Activated CD4-positive, alpha-beta T cell treated with anti-CD3 and anti-CD28 coated beads, Interleukin-2, amount 10 ng/mL, durations not matched to agents 24 days and 14 days (primary cell): ENCODE measurements at regions not wholly inside any gene's neighbourhood (a gene's known extent, or its start where the extent isn't known, plus 50 kb on each side); places are given as distances from the start of the nearest gene placed in this dataset.

ENCODE experiments used
- DNase-seq: peaks from one replicate; pipeline ENCODE4 v3.0.0; 2022
- H3K27ac Mint-ChIP-seq: one replicate; pipeline ENCODE4 v1.8.0; 2022; ENCODE audit warnings: mild to moderate bottlenecking, mixed read lengths
- H3K27me3 Mint-ChIP-seq: one replicate; pipeline ENCODE4 v1.8.0; 2022; ENCODE audit warnings: mixed read lengths
- H3K36me3 Mint-ChIP-seq: one replicate; pipeline ENCODE4 v1.8.0; 2022; ENCODE audit warnings: low read depth, mild to moderate bottlenecking, mixed read lengths
- H3K4me1 Mint-ChIP-seq: one replicate; pipeline ENCODE4 v1.8.0; 2021; ENCODE audit warnings: mixed read lengths
- H3K4me3 Mint-ChIP-seq: one replicate; pipeline ENCODE4 v1.8.0; 2022; ENCODE audit warnings: mild to moderate bottlenecking, moderate library complexity, mixed read lengths
- H3K9me3 Mint-ChIP-seq: one replicate; pipeline ENCODE4 v1.8.0; 2021; ENCODE audit warnings: mixed read lengths
- intact Hi-C: fragments of 100-400 bp; cut with micrococcal nuclease; formaldehyde crosslinking; loops from one replicate; pipeline ENCODE4 v1.15.1; 2023

DNA sequence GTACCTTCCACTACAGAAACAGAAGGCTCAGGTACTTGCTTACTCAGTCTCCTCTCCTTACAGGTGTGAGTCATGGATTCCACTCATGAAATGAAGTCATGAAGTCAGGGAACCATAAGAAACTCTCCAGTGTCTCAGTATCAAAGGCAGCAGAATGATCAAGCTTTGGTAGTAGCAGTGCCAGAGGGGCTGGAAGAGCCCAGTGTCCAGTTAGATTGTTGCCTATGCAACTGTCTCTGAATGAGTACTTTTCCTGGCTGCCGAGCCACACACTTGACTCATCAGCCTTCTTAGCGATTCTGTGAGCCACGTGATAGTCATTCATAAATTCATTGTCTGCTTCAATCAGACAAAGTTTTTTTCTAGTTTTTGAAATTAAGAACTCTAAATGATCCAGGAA, 52.2 kb upstream of the DTNBP1 start:
- intact Hi-C loops, result loop anchor here (1.0 to 2.0 kb wide), 2 partner anchors 18 to 61 kb away; no protein-coding TSS in a partner anchor
- Mint-ChIP-seq H3K4me3 (no peak overlapping the region), H3K9me3 (peaks cover 6% of the 10 kb centered on the region), H3K27ac (peak overlapping the region; percentile 75), H3K36me3 (no peaks in the 10 kb centered on the region), H3K27me3 (no peaks in the 10 kb centered on the region), H3K4me1 (peaks cover 9% of the 10 kb centered on the region)
- DNase-seq, result no peak

DNA sequence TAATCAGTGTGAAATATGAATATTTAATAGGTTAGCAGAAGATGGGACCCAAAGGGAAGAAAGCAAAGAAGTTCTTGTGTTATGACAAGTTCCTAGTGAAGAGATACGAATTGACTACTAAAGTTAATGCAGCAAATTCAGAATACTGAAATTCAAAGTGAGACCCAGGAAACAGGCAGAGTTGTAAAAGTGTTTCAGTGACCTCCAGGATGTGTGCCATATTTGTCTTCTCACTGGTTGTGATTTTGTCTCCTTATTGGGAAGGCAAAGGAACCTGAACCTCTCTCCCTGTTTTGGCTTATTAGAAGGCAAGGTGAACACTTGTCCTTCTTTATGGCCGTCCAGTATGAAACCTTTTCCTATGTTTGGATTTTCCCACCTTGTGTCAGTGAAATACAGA, 51.8 kb upstream of the DTNBP1 start:
- H3K36me3 Mint-ChIP-seq, result no peaks in the 10 kb centered on the region
- intact Hi-C loops, result loop anchor here (1.0 to 2.0 kb wide), 2 partner anchors 18 to 62 kb away; no protein-coding TSS in a partner anchor
- H3K27me3 Mint-ChIP-seq, result no peaks in the 10 kb centered on the region
- no peak for DNase-seq
- H3K4me1 Mint-ChIP-seq, result peaks cover 9% of the 10 kb centered on the region
- peak overlapping the region; percentile 75 for H3K27ac Mint-ChIP-seq
- no peak overlapping the region for H3K4me3 Mint-ChIP-seq
- H3K9me3 Mint-ChIP-seq, result peaks cover 6% of the 10 kb centered on the region

DNA sequence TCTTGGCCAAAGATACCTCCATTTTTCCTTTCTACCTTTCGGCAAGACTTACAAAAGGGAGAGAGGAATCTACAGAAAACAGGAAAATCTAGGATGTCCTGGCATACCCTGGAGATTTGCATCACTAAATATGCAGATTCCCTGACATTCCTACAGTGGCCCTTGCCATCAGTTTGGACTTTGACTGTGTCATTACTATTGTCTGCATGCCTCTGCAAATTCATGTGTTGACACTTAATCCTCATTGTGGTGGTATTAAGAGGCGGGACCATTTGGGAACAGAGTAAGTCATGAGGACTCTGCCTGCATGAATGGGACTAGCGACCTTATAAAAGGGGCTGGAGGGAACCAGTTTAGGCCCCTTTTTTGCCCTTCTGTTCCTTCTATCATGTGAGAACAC, 50.5 kb upstream of the DTNBP1 start:
- Mint-ChIP-seq H3K4me1 (peaks cover 9% of the 10 kb centered on the region), H3K27me3 (no peaks in the 10 kb centered on the region), H3K36me3 (no peaks in the 10 kb centered on the region), H3K27ac (no peak overlapping the region), H3K9me3 (peaks cover 6% of the 10 kb centered on the region), H3K4me3 (no peak overlapping the region)
- intact Hi-C loops, result no loop called here
- DNase-seq, result no peak

DNA sequence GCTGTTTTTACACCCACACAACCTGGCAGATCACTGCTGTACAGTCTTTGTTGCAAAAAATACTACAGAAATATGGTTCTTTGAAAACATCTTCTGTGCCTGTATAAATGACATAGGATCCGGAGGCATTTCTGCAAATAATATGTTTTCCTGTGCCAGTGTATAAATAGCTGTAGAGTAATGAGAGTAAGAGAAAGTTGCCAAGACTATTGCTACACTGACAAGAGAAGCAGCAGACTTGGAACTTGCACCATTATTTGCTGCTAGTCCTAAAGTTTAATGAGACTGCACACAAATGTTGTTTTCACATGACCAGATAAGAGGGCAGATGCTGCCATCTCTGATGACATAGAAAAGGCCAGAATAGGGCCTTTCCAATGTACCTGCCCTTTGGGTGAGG, 50.0 kb upstream of the DTNBP1 start:
- Mint-ChIP-seq H3K9me3 (peaks cover 6% of the 10 kb centered on the region), H3K36me3 (no peaks in the 10 kb centered on the region), H3K4me1 (peaks cover 9% of the 10 kb centered on the region), H3K4me3 (no peak overlapping the region), H3K27ac (no peak overlapping the region), H3K27me3 (no peaks in the 10 kb centered on the region)
- intact Hi-C loops, result no loop called here
- no peak for DNase-seq
